Pancreas (tissue), 10 donors: ENCODE measurements at regions not wholly inside any gene's neighbourhood (a gene's known extent, or its start where the extent isn't known, plus 50 kb on each side); places are given as distances from the start of the nearest gene placed in this dataset.

Experiments
- ATAC-seq, 4 donors: fragments of 200-7000 bp; cut with Tn5 transposase; one replicate each; pipeline versions ENCODE4 v1.8.0 to v1.9.1; 2020; ENCODE audit warnings: mild to moderate bottlenecking in 4 of 4, moderate library complexity in 4 of 4
- DNase-seq, 6 donors: peaks; one replicate each; pipeline ENCODE4 v3.0.0-alpha.2; 2020
- FAIRE-seq: peaks from 2 replicates; lab custom pipeline; 2012; peaks lifted over from hg19 to GRCh38; lab: Jason Lieb, UNC
- H3K27ac ChIP-seq, 4 donors: fragments of 200-600 bp; sonication (generic); 1 replicate in 3 of 4; 2 replicates in 1 of 4; pipeline versions ENCODE4 v1.5.0 to v1.8.0; 2020
- H3K27me3 ChIP-seq, 4 donors: fragments of 200-600 bp; one replicate each; pipeline ENCODE4 v1.8.0; 2021
- H3K36me3 ChIP-seq, 3 donors: fragments of 200-600 bp; sonication (generic) in 1 of 3; one replicate each; pipeline versions ENCODE4 v1.5.0 to v1.8.0; 2020 to 2021
- H3K4me1 ChIP-seq, 3 donors: fragments of 200-600 bp; one replicate each; pipeline ENCODE4 v1.8.0; 2021
- H3K4me3 ChIP-seq, 4 donors: fragments of 200-600 bp; sonication (generic) in 2 of 4; one replicate each; pipeline versions ENCODE4 v1.5.0 to v1.8.0; 2020 to 2021
- H3K9me3 ChIP-seq, 4 donors: fragments of 200-600 bp; one replicate each; pipeline ENCODE4 v1.8.0; 2021
- WGBS, 2 donors: extraction: QIAGEN DNeasy Blood & Tissue Kit; methylation state at CpG; one replicate each; pipeline ENCODE4 v1.1.7; 2013; 5-methylcytosine and 5-hydroxymethylcytosine counted together
- intact Hi-C, 3 donors: fragments of 100-400 bp; cut with DNase I; formaldehyde crosslinking; loops; one replicate each; pipeline versions ENCODE4 v1.11.1 to v1.14.2; 2022
- TF ChIP-seq, protein P1 (sequence below), 4 donors: fragments of 200-600 bp; sonication (generic) in 3 of 4; IDR thresholded peaks; one replicate each; pipeline versions ENCODE4 v1.5.0 to v1.8.0; 2021; ENCODE audit warnings: antibody characterized with exemption in 4 of 4
- donor health status: healthy with polysubstance abuse.
- donor health status: DM: no; HTN: no; CAD: no; lungs with moderate emphysema.
- donor health status: DM: no; HTN: no; CAD: no.
- donor health status: control.
- donor health status: control.
- donor health status: Bipolar disorder and iron deficiency.
- donor health status: DM: yes; HTN: yes; CAD: no.
- donor health status: DM: no; HTN: no; CAD: no.
- donor health status: DM: no; HTN: no; CAD: no.
- donor health status: DM: yes; HTN: yes; CAD: no.

DNA sequence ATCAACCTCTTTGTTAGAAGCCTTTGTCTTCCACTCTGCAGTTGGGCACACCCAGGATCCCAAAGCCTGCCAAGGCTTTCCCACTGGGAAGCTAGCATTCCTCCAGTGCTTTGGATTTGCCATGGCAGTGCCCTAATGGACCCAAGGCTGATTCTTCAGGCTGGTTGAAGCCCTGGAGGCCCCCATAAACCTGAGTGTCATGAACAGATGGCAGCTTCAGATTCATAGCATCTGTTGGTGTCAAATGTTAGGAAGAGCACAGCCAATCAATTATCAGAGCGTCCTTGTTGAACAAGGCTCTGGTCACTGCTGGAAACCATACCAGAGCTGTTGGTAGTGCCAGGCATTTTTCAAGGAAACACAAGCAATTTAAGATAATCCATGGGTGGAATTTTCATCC is 241.1 kb upstream of the KLF4 start:
- WGBS, 2 donors, result 90 to 93% methylated on average over 1 of the region's 1 CpG
- no peaks in the 10 kb centered on the region for H3K36me3 ChIP-seq
- no peak overlapping the region for H3K27ac ChIP-seq
- H3K4me3 ChIP-seq, result no peak overlapping the region
- no peaks in the 10 kb centered on the region for H3K27me3 ChIP-seq
- no peaks in the 10 kb centered on the region for H3K9me3 ChIP-seq
- H3K4me1 ChIP-seq, result peaks cover 0 to 4% (median 0%) of the 10 kb centered on the region in 3 donors
- FAIRE-seq, result no peak
- TF ChIP-seq, protein P1, sequence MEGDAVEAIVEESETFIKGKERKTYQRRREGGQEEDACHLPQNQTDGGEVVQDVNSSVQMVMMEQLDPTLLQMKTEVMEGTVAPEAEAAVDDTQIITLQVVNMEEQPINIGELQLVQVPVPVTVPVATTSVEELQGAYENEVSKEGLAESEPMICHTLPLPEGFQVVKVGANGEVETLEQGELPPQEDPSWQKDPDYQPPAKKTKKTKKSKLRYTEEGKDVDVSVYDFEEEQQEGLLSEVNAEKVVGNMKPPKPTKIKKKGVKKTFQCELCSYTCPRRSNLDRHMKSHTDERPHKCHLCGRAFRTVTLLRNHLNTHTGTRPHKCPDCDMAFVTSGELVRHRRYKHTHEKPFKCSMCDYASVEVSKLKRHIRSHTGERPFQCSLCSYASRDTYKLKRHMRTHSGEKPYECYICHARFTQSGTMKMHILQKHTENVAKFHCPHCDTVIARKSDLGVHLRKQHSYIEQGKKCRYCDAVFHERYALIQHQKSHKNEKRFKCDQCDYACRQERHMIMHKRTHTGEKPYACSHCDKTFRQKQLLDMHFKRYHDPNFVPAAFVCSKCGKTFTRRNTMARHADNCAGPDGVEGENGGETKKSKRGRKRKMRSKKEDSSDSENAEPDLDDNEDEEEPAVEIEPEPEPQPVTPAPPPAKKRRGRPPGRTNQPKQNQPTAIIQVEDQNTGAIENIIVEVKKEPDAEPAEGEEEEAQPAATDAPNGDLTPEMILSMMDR (IDR thresholded peaks at IDR 0.05), result no peak
- DNase-seq, result no peak
- intact Hi-C loops, result loop anchor here in 1 of 3 donors (10.0 kb wide), 1 partner anchor 56 kb away; no protein-coding TSS in a partner anchor
- ATAC-seq, result no peak

DNA sequence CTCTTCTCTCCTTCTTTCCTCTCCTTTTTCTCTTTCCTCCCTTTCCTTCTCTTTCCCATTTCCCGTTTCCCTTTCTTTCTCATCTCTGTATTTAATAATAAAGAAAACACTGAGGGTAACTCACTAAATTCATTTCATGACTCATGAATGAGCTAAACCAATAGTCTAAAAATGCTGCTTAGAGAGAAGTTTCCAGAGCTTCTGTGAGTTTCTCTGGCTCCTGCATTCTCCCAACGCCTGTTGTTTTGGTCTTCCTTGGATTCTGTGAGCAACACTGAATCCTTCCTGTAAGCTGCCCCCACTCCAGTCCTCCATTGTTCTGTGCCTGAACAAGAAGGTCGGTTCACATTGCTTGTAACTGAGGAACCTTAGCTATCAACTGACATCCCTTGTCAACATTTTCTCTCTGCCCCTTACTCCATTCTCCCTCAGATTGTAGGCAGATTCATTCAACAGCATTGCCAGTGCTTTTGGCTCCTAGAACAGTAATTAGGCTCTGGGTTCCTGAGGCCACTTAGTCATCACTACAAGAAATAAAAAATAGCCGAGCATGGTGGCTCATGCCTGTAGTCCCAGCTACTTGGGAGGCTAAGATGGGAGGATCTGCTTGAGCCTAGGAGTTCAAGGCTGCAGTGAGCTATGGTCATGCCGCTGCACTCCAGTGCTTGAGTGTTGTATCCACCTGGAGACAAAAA is 237.7 kb upstream of the KLF4 start:
- Histone ChIP-seq H3K9me3 (no peaks in the 10 kb centered on the region), H3K27ac (no peak overlapping the region), H3K27me3 (no peaks in the 10 kb centered on the region), H3K36me3 (no peaks in the 10 kb centered on the region), H3K4me3 (no peak overlapping the region), H3K4me1 (no peaks in the 10 kb centered on the region)
- TF ChIP-seq, protein P1 (IDR thresholded peaks at IDR 0.05), result no peak
- no peak for ATAC-seq
- no peak for DNase-seq
- 60 to 73% methylated on average over 5 of the region's 5 CpGs for WGBS, 2 donors
- no peak for FAIRE-seq
- intact Hi-C loops, result no loop called here

DNA sequence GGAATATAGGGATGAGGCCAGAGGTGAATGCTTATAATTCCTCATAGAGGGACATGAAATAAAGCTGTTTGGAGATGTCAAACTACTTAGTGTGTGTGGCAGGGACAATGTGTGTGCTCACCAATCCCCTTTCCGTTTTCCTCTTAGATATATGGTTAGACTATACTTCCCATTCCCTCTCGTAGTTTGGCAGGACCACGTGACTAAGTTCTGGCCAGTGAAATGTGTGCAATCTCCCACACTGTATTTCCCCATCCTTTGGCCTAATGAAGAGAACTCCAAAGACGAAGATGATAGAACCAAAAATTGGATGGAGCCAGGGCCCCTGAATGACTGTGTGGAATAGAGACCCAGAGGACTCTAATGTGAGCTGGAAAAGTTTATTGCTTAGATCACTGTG is 233.4 kb upstream of the KLF4 start:
- no peak overlapping the region for H3K27ac ChIP-seq
- intact Hi-C loops, result no loop called here
- H3K27me3 ChIP-seq, result no peaks in the 10 kb centered on the region
- 57 to 79% methylated on average over 4 of the region's 4 CpGs for WGBS, 2 donors
- no peaks in the 10 kb centered on the region for H3K36me3 ChIP-seq
- TF ChIP-seq, protein P1 (IDR thresholded peaks at IDR 0.05), result no peak
- no peak for ATAC-seq
- H3K4me3 ChIP-seq, result no peak overlapping the region
- H3K4me1 ChIP-seq, result no peaks in the 10 kb centered on the region
- FAIRE-seq, result no peak
- H3K9me3 ChIP-seq, result no peaks in the 10 kb centered on the region
- no peak for DNase-seq

DNA sequence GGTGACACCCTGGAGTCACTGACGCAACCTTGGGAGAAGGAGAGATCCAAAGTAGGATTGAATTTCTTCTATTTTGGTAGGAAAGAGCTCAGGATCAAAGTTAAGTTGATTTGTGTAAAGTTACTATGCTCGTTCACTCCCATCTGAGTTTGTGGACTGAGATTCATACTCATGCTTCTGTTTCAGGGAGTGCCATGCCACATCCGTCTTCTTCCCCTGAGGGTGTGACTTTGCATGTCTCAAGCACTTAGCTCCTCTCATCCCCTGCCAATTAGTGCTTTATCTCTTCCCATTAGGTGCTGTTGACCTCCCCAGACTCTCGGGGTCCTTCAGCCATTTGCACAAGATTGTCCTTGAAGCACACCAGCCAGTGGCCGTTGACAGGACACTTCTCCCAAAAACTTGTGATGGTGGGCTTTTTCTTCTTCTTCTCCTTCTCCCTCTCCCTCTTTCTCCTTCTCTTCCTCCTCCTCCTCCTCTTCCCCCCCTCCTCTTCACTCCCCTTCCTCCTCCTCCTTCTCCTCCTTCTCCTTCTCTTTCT is 232.2 kb upstream of the KLF4 start:
- FAIRE-seq, result no peak
- WGBS, 2 donors, result 53 to 62% methylated on average over 5 of the region's 5 CpGs
- intact Hi-C loops, result no loop called here
- Histone ChIP-seq H3K4me3 (no peak overlapping the region), H3K9me3 (no peaks in the 10 kb centered on the region), H3K36me3 (no peaks in the 10 kb centered on the region), H3K4me1 (no peaks in the 10 kb centered on the region), H3K27me3 (no peaks in the 10 kb centered on the region), H3K27ac (no peak overlapping the region)
- ATAC-seq, result no peak
- no peak for DNase-seq
- TF ChIP-seq, protein P1 (IDR thresholded peaks at IDR 0.05), result no peak

DNA sequence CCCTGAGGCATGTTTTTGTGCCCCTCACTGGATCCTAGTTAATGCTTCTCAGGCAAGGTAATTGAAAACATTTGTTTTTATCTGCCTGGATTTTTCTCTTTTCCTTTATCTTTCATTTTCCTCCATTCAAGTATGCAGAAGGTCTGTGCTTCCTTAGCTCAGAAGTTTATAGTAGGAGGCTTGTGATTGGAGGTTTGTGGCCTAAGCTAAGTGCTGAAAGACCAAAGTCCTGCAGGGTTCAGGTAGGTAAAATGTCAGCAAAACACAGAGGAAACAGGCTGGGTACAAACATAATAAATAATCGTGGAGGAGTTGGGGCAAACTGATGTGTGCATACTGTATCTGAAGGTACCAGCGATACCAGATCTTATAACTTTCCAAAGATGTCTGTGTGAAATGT is 230.9 kb upstream of the KLF4 start:
- FAIRE-seq, result no peak
- TF ChIP-seq, protein P1 (IDR thresholded peaks at IDR 0.05), result no peak
- H3K27ac ChIP-seq, result no peak overlapping the region
- H3K9me3 ChIP-seq, result no peaks in the 10 kb centered on the region
- 67 to 80% methylated on average over 2 of the region's 2 CpGs for WGBS, 2 donors
- H3K27me3 ChIP-seq, result no peaks in the 10 kb centered on the region
- H3K4me3 ChIP-seq, result no peak overlapping the region
- ATAC-seq, result no peak
- intact Hi-C loops, result no loop called here
- H3K36me3 ChIP-seq, result no peaks in the 10 kb centered on the region
- DNase-seq, result no peak
- H3K4me1 ChIP-seq, result no peaks in the 10 kb centered on the region
